GM18951 (cell line): ENCODE measurements at regions not wholly inside any gene's neighbourhood (a gene's known extent, or its start where the extent isn't known, plus 50 kb on each side); places are given as distances from the start of the nearest gene placed in this dataset.

ENCODE experiments used
- POLR2A ChIP-seq: IDR thresholded peaks from 4 replicates; pipeline ENCODE4 v1.6.1; 2011; ENCODE audit warnings: mild to moderate bottlenecking; ENCODE audit not compliant: insufficient read length, insufficient read depth; ENCODE audit errors: extremely low read depth
- in situ Hi-C: fragments of 300-500 bp; cut with MboI; formaldehyde crosslinking; loops from one replicate; pipeline ENCODE4 v1.12.0; 2022; ENCODE audit warnings: low sequenced_read_pairs, mixed read lengths, inconsistent platforms; ENCODE audit not compliant: unreplicated experiment

- no peak for TF ChIP-seq POLR2A
- in situ Hi-C loops: loop anchor here (25.0 kb wide), 1 partner anchor 207 kb away; no protein-coding TSS in a partner anchor
These were observed 99.5 kb upstream of the IKZF1 start for GRCh38 chr7:50205011-50205410.

- in situ Hi-C loops: loop anchor here (25.0 kb wide), 1 partner anchor 208 kb away; no protein-coding TSS in a partner anchor
- no peak for TF ChIP-seq POLR2A
These were observed 99.9 kb upstream of the IKZF1 start for GRCh38 chr7:50204581-50204980.

GRCh38 chr7:50203521-50203920 is 101.0 kb upstream of the IKZF1 start:
- TF ChIP-seq POLR2A: no peak
- in situ Hi-C loops: loop anchor here (25.0 kb wide), 1 partner anchor 209 kb away; no protein-coding TSS in a partner anchor

GRCh38 chr7:50202052-50202555 is 102.4 kb upstream of the IKZF1 start:
- TF ChIP-seq POLR2A: no peak
- in situ Hi-C loops: loop anchor here (25.0 kb wide), 1 partner anchor 210 kb away; no protein-coding TSS in a partner anchor

GRCh38 chr7:50199824-50200223 is 104.7 kb upstream of the IKZF1 start:
- in situ Hi-C loops: loop anchor here (25.0 kb wide), 1 partner anchor 212 kb away; no protein-coding TSS in a partner anchor
- TF ChIP-seq POLR2A: no peak

- no peak for TF ChIP-seq POLR2A
- in situ Hi-C loops: no loop called here
These were observed 104.5 kb upstream of the ZPBP start for GRCh38 chr7:50197549-50197948.

- TF ChIP-seq POLR2A: no peak
- in situ Hi-C loops: no loop called here
These were observed 103.7 kb upstream of the ZPBP start for GRCh38 chr7:50196719-50197118.

GRCh38 chr7:50190776-50191175 is 97.7 kb upstream of the ZPBP start:
- in situ Hi-C loops: no loop called here
- no peak for TF ChIP-seq POLR2A

- no peak for TF ChIP-seq POLR2A
- in situ Hi-C loops: no loop called here
These were observed 96.3 kb upstream of the ZPBP start for GRCh38 chr7:50189371-50189770.

GRCh38 chr7:50185951-50186682 is 93.1 kb upstream of the ZPBP start:
- no peak for TF ChIP-seq POLR2A

GRCh38 chr7:50185208-50185607 is 92.2 kb upstream of the ZPBP start:
- in situ Hi-C loops: no loop called here
- TF ChIP-seq POLR2A: no peak

More at GRCh38 chr7:50185951-50186682, 93.1 kb upstream of the ZPBP start:
- in situ Hi-C loops: no loop called here

GRCh38 chr7:50184271-50184990 is 91.4 kb upstream of the ZPBP start:
- in situ Hi-C loops: no loop called here
- TF ChIP-seq POLR2A: no peak

GRCh38 chr7:50182759-50183158 is 89.7 kb upstream of the ZPBP start:
- in situ Hi-C loops: no loop called here
- TF ChIP-seq POLR2A: no peak
